ENCODE measurements at regions not wholly inside any gene's neighbourhood (a gene's known extent, or its start where the extent isn't known, plus 50 kb on each side); places are given as distances from the start of the nearest gene placed in this dataset.

- TF ChIP-seq CTCF (conservative IDR thresholded peaks at IDR 0.05 in 1 of 2, IDR thresholded peaks at IDR 0.05 in 1 of 2; ENCODE audit: extremely low read depth in 1 of 2, insufficient read depth in 1 of 2, low read depth in 1 of 2, low read length in 2 of 2), result no peak
- TF ChIP-seq EZH2 (IDR thresholded peaks at IDR 0.05; ENCODE audit: borderline replicate concordance, low read length), result no peak
Measured at GRCh38 chr3:174403831-174404230, 455.3 kb upstream of the NAALADL2 start.
